Transverse colon (tissue), 4 donors: ENCODE measurements at regions not wholly inside any gene's neighbourhood (a gene's known extent, or its start where the extent isn't known, plus 50 kb on each side); places are given as distances from the start of the nearest gene placed in this dataset.

Source experiments
- DNase-seq: peaks from one replicate; pipeline ENCODE4 v3.0.0-alpha.2; 2019
- H3K27ac ChIP-seq, 4 donors: fragments of 200-600 bp; sonication (generic); 2 replicates each; pipeline ENCODE4 v1.5.1; 2016 to 2018; ENCODE audit warnings: inconsistent platforms in 4 of 4
- H3K27me3 ChIP-seq: fragments of 200-600 bp; sonication (generic); 2 replicates; pipeline ENCODE4 v1.5.1; 2017; ENCODE audit warnings: inconsistent platforms
- H3K36me3 ChIP-seq, 4 donors: fragments of 200-600 bp; sonication (generic); 2 replicates each; pipeline ENCODE4 v1.5.1; 2017 to 2019; ENCODE audit warnings: inconsistent platforms in 4 of 4
- H3K4me1 ChIP-seq, 4 donors: fragments of 200-600 bp; sonication (generic); 2 replicates each; pipeline ENCODE4 v1.5.1; 2017 to 2020; ENCODE audit warnings: inconsistent platforms in 4 of 4
- H3K4me3 ChIP-seq, 4 donors: fragments of 200-600 bp; sonication (generic); 1 replicate in 1 of 4; 2 replicates in 3 of 4; pipeline versions ENCODE4 v1.5.1 to v1.6.1; 2017 to 2019; ENCODE audit warnings: inconsistent platforms in 4 of 4
- H3K9me3 ChIP-seq, 2 donors: fragments of 200-600 bp; sonication (generic); 2 replicates each; pipeline ENCODE4 v1.5.1; 2017 to 2019; ENCODE audit warnings: inconsistent platforms in 2 of 2
- EP300 ChIP-seq: sonication (generic); formaldehyde crosslinking; IDR thresholded peaks from one replicate; pipeline ENCODE4 v1.6.1; 2017; ENCODE audit warnings: antibody characterized with exemption, low read depth
- POLR2A ChIP-seq: fragments of 450-650 bp; IDR thresholded peaks from one replicate; pipeline ENCODE4 v1.6.1; 2016; ENCODE audit warnings: antibody characterized with exemption, mild to moderate bottlenecking, moderate library complexity
- POLR2AphosphoS5 ChIP-seq, 3 donors: sonication (generic); formaldehyde crosslinking; IDR thresholded peaks; one replicate each; pipeline ENCODE4 v1.6.1; 2016; ENCODE audit warnings: antibody characterized with exemption in 3 of 3
- WGBS, 2 donors: methylation state at CpG; one replicate each; pipeline ENCODE4 v1.1.5; 2018; ENCODE audit warnings: low coverage in 1 of 2; 5-methylcytosine and 5-hydroxymethylcytosine counted together
- in situ Hi-C, 4 donors: fragments of 200-750 bp; cut with MboI; loops; one replicate each; pipeline versions ENCODE4 v1.15.0 to v1.15.1; 2017; ENCODE audit warnings: low sequenced_read_pairs in 3 of 4, low pct_ligation_motif_present in 1 of 4, low pct_unique_long_range_greater_than_20kb in 1 of 4
- intact Hi-C: fragments of 100-400 bp; cut with DNase I; formaldehyde crosslinking; loops from one replicate; pipeline ENCODE4 v1.15.1; 2023; ENCODE audit warnings: low total_unique reads
- TF ChIP-seq, protein P1 (sequence below), 5 experiments: fragments of 200-600 bp in 3 of 5; fragments of 450-650 bp in 2 of 5; sonication (generic) in 3 of 5; IDR thresholded peaks; 1 replicate in 2 of 5; 2 replicates in 3 of 5; pipeline ENCODE4 v1.5.1; 2016 to 2017; ENCODE audit warnings: antibody characterized with exemption in 5 of 5, inconsistent platforms in 3 of 5, mild to moderate bottlenecking in 2 of 5, moderate library complexity in 1 of 5

DNA sequence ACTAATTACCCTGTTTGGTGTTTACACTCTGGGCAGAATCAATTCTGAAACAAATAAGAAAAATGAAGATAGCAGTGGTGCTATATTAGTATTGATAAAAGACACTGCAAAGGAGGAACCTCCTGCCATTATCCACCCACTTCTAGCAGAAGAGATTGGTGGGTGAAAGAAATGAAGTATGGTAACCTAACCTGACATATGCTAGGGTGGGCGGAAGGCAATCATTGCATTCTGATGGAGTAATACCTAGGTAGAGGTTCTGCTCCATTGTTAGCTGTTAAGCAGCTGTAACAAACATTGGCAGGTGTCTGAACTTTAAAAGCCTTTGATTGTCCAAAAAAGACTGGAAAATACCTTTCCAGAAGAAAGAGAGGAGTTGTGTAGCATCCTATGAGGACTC, 95.9 kb downstream of the OTUD1 start:
- DNase-seq = no peak
- intact Hi-C loops = no loop called here
- in situ Hi-C loops = loop anchor here (5.0 to 25.0 kb wide), 4 partner anchors 212 to 397 kb away; no protein-coding TSS in a partner anchor
- Histone ChIP-seq H3K4me3 (no peak overlapping the region), H3K36me3 (no peaks in the 10 kb centered on the region), H3K27ac (no peak overlapping the region), H3K9me3 (no peaks in the 10 kb centered on the region), H3K4me1 (no peaks in the 10 kb centered on the region), H3K27me3 (no peaks in the 10 kb centered on the region)
- TF ChIP-seq POLR2A = no peak
- no peak for TF ChIP-seq EP300
- TF ChIP-seq POLR2AphosphoS5 (IDR thresholded peaks at IDR 0.05) = no peak
- TF ChIP-seq, protein P1, sequence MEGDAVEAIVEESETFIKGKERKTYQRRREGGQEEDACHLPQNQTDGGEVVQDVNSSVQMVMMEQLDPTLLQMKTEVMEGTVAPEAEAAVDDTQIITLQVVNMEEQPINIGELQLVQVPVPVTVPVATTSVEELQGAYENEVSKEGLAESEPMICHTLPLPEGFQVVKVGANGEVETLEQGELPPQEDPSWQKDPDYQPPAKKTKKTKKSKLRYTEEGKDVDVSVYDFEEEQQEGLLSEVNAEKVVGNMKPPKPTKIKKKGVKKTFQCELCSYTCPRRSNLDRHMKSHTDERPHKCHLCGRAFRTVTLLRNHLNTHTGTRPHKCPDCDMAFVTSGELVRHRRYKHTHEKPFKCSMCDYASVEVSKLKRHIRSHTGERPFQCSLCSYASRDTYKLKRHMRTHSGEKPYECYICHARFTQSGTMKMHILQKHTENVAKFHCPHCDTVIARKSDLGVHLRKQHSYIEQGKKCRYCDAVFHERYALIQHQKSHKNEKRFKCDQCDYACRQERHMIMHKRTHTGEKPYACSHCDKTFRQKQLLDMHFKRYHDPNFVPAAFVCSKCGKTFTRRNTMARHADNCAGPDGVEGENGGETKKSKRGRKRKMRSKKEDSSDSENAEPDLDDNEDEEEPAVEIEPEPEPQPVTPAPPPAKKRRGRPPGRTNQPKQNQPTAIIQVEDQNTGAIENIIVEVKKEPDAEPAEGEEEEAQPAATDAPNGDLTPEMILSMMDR (IDR thresholded peaks at IDR 0.05) = no peak
- 90 to 93% methylated on average over 1 of the region's 1 CpG for WGBS, 2 donors

DNA sequence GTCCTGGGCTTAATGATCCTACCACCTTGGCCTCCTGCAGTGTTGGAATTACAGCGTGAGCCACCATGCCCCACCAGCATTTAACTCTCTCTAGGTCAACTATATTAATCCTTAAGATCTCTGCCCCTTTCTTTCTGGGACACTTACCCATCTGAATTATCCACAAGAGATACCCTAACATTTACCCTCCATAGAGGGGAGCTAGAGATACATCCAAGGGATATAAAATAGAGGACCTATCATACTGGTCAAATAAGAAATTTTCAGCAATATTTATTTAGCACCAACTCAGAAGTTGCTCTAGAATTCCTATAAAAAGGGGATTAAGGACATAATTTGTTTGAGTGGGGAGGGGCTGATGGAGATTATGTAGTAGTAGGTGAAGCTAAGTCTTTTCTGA, 96.5 kb downstream of the OTUD1 start:
- in situ Hi-C loops = loop anchor here in 2 of 4 donors (25.0 kb wide), 2 partner anchors 373 to 398 kb away; no protein-coding TSS in a partner anchor
- H3K27me3 ChIP-seq = no peaks in the 10 kb centered on the region
- H3K27ac ChIP-seq = no peak overlapping the region
- H3K4me3 ChIP-seq = no peak overlapping the region
- TF ChIP-seq POLR2A = no peak
- no peak for TF ChIP-seq EP300
- TF ChIP-seq POLR2AphosphoS5 (IDR thresholded peaks at IDR 0.05) = no peak
- TF ChIP-seq, protein P1 (IDR thresholded peaks at IDR 0.05) = no peak
- H3K4me1 ChIP-seq = peaks cover 0 to 5% (median 0%) of the 10 kb centered on the region in 4 donors
- no peak for DNase-seq
- no peaks in the 10 kb centered on the region for H3K36me3 ChIP-seq
- WGBS, 2 donors = 81% methylated on average over 1 of the region's 1 CpG; no CpG with 5 or more reads in 1 of the 2 donors
- intact Hi-C loops = no loop called here
- H3K9me3 ChIP-seq = no peaks in the 10 kb centered on the region

DNA sequence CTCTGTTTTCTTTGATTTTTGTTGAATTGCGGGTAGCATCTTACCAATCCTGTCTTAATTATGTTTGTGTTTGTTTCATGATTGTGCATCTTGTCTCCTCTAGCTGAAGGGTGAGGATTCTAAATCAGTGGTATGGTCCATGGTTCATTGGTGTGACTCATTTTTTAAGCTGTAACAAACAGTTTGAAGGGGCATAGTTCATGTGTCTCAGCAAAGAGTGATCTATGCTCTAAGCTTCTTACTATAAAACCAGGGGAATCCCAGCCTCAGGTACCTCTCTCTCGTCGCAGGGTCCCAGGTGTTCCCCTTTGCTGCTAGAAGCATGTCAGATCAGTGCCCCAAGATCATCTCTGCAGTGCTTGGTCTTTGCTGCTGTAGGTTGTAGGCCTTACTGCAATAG, 100.1 kb downstream of the OTUD1 start:
- TF ChIP-seq POLR2A = no peak
- no peak for TF ChIP-seq EP300
- TF ChIP-seq, protein P1 (IDR thresholded peaks at IDR 0.05) = no peak
- TF ChIP-seq POLR2AphosphoS5 (IDR thresholded peaks at IDR 0.05) = no peak
- no peaks in the 10 kb centered on the region for H3K9me3 ChIP-seq
- H3K4me3 ChIP-seq = no peak overlapping the region
- no peak for DNase-seq
- no peaks in the 10 kb centered on the region for H3K27me3 ChIP-seq
- H3K4me1 ChIP-seq = peaks cover 0 to 7% (median 0%) of the 10 kb centered on the region in 4 donors
- no peak overlapping the region for H3K27ac ChIP-seq
- intact Hi-C loops (no loop called here), in situ Hi-C loops (loop anchor here in 2 of 4 donors (25.0 kb wide), 2 partner anchors 377 to 402 kb away; no protein-coding TSS in a partner anchor)
- no peaks in the 10 kb centered on the region for H3K36me3 ChIP-seq
- 82% methylated on average over 3 of the region's 3 CpGs; no CpG with 5 or more reads in 1 of the 2 donors for WGBS, 2 donors

DNA sequence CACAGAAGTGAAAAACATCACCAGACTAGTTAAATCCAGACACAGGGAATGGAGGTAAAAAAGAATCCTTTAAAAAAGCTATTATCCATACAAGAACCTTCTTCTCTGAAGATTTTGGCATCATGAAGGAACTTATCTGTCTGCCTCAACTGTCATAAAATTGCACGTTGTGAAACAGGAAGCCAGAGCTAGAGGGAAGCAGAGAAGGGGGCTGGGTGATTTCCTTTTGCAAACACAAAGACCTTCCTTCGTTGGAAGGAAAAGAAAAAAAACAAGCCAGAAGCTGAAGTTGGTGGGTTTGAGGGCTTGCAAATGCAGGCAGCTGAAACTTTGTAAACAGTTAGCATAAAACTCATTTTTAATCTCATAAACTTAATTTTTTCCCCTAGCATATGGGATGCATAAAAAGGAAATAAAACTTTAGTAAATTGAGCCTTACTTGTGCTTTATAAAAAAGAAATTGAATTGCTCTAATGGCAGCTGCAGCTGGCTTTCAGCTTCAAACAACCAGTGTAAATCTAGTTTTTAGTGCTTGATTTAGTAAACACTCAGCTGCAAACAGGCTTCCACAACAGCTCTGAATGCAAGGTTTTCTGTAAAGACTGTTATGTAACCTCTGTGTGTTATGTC, 101.6 kb downstream of the OTUD1 start:
- DNase-seq = no peak
- Histone ChIP-seq H3K27ac (no peak overlapping the region), H3K4me3 (no peak overlapping the region), H3K4me1 (peaks cover 0 to 7% (median 0%) of the 10 kb centered on the region in 4 donors), H3K27me3 (no peaks in the 10 kb centered on the region), H3K36me3 (no peaks in the 10 kb centered on the region), H3K9me3 (no peaks in the 10 kb centered on the region)
- in situ Hi-C loops = loop anchor here in 2 of 4 donors (25.0 kb wide), 2 partner anchors 378 to 403 kb away; no protein-coding TSS in a partner anchor
- TF ChIP-seq, protein P1 (IDR thresholded peaks at IDR 0.05) = no peak
- TF ChIP-seq POLR2A = no peak
- no peak for TF ChIP-seq POLR2AphosphoS5 (IDR thresholded peaks at IDR 0.05)
- no peak for TF ChIP-seq EP300
- intact Hi-C loops = no loop called here
- WGBS, 2 donors = 3 to 10% methylated on average over 2 of the region's 2 CpGs
